A549 (cell line): ENCODE measurements at regions not wholly inside any gene's neighbourhood (a gene's known extent, or its start where the extent isn't known, plus 50 kb on each side); places are given as distances from the start of the nearest gene placed in this dataset.

Experiments used
- CHD2 ChIP-seq: fragments of 150-350 bp; IDR thresholded peaks from 2 replicates; pipeline ENCODE4 v1.6.1; 2014; ENCODE audit warnings: low read length; ENCODE audit not compliant: partially characterized antibody
- SREBF2 ChIP-seq: fragments of 450-650 bp; IDR thresholded peaks from 2 replicates; pipeline ENCODE4 v1.6.1; 2014; ENCODE audit warnings: mild to moderate bottlenecking, moderate library complexity
- TF ChIP-seq, protein P1 (sequence below): fragments of >200 bp; sonication (Bioruptor Twin); formaldehyde crosslinking; IDR thresholded peaks from 3 replicates; pipeline ENCODE4 v1.5.1; 2016
- TF ChIP-seq, protein P2 (sequence below): IDR thresholded peaks from 2 replicates; pipeline ENCODE4 v1.6.1; 2012; ENCODE audit warnings: low read depth, borderline replicate concordance

DNA sequence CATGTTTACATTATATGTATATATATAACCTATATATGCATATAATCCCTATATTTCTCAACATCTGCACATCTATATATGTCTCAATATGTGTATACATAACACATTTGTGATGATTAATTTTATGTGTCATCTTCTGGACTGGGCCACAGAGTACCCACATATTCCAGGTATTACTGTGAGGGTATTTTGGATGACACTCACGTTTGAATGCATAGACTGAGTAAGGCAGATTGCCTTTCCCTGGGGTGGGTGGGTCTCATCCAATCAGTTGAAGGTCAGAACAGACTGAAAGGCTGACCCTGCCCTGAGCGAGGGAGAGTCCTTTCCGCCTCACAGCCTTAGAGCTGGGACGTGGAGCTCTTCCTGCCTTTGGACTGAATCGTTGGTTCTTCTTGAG lies 295.2 kb upstream of the PFKP start:
- TF ChIP-seq SREBF2 (no peak), CHD2 (no peak)
- TF ChIP-seq, protein P1, sequence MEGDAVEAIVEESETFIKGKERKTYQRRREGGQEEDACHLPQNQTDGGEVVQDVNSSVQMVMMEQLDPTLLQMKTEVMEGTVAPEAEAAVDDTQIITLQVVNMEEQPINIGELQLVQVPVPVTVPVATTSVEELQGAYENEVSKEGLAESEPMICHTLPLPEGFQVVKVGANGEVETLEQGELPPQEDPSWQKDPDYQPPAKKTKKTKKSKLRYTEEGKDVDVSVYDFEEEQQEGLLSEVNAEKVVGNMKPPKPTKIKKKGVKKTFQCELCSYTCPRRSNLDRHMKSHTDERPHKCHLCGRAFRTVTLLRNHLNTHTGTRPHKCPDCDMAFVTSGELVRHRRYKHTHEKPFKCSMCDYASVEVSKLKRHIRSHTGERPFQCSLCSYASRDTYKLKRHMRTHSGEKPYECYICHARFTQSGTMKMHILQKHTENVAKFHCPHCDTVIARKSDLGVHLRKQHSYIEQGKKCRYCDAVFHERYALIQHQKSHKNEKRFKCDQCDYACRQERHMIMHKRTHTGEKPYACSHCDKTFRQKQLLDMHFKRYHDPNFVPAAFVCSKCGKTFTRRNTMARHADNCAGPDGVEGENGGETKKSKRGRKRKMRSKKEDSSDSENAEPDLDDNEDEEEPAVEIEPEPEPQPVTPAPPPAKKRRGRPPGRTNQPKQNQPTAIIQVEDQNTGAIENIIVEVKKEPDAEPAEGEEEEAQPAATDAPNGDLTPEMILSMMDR, result no peak
- TF ChIP-seq, protein P2, sequence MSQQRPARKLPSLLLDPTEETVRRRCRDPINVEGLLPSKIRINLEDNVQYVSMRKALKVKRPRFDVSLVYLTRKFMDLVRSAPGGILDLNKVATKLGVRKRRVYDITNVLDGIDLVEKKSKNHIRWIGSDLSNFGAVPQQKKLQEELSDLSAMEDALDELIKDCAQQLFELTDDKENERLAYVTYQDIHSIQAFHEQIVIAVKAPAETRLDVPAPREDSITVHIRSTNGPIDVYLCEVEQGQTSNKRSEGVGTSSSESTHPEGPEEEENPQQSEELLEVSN, result no peak
